Right lobe of liver (tissue), 6 donors: ENCODE measurements at regions not wholly inside any gene's neighbourhood (a gene's known extent, or its start where the extent isn't known, plus 50 kb on each side); places are given as distances from the start of the nearest gene placed in this dataset.

ENCODE experiments used
- ATAC-seq, 4 donors: fragments of 200-7000 bp; cut with Tn5 transposase; one replicate each; pipeline ENCODE4 v1.9.1; 2020; ENCODE audit warnings: mild to moderate bottlenecking in 4 of 4, moderate library complexity in 4 of 4
- DNase-seq, 3 donors: peaks; one replicate each; pipeline ENCODE4 v3.0.0-alpha.2; 2020
- H3K27ac ChIP-seq, 3 donors: fragments of 200-600 bp; one replicate each; pipeline ENCODE4 v1.8.0; 2022
- H3K27me3 ChIP-seq, 2 donors: fragments of 200-600 bp; one replicate each; pipeline ENCODE4 v1.8.0; 2022
- H3K36me3 ChIP-seq, 4 donors: fragments of 200-600 bp; sonication (generic) in 1 of 4; one replicate each; pipeline versions ENCODE4 v1.5.1 to v1.8.0; 2017 to 2022; ENCODE audit warnings: control low read depth in 1 of 4
- H3K4me1 ChIP-seq, 4 donors: fragments of 200-600 bp; sonication (generic) in 1 of 4; one replicate each; pipeline versions ENCODE4 v1.5.1 to v1.8.0; 2017 to 2022; ENCODE audit warnings: control low read depth in 1 of 4
- H3K4me3 ChIP-seq, 3 donors: fragments of 200-600 bp; one replicate each; pipeline ENCODE4 v1.8.0; 2022
- H3K9me3 ChIP-seq, 4 donors: fragments of 200-600 bp; sonication (generic) in 1 of 4; one replicate each; pipeline versions ENCODE4 v1.5.1 to v1.8.0; 2017 to 2022; ENCODE audit warnings: control low read depth in 1 of 4
- CTCF ChIP-seq, 4 donors: fragments of 200-600 bp in 3 of 4; fragments of 450-650 bp in 1 of 4; IDR thresholded peaks; one replicate each; pipeline versions ENCODE4 v1.5.1 to v1.8.0; 2016 to 2022; ENCODE audit warnings: antibody characterized with exemption in 4 of 4, mild to moderate bottlenecking in 2 of 4
- POLR2A ChIP-seq: fragments of 450-650 bp; IDR thresholded peaks from one replicate; pipeline ENCODE4 v1.6.1; 2017; ENCODE audit warnings: antibody characterized with exemption, mild to moderate bottlenecking
- WGBS: methylation state at CpG from one replicate; pipeline ENCODE4 v1.1.6; 2018; ENCODE audit warnings: low coverage, low lambda C conversion rate; ENCODE audit not compliant: insufficient coverage; ENCODE audit errors: missing lambda C conversion rate; 5-methylcytosine and 5-hydroxymethylcytosine counted together
- intact Hi-C, 2 donors: fragments of 100-400 bp; cut with DNase I; formaldehyde crosslinking; loops; one replicate each; pipeline versions ENCODE4 v1.11.2 to v1.14.1; 2022
- donor health status: DM: no; HTN: yes; CAD: no.
- donor health status: DM: no; HTN: no; CAD: no.
- donor health status: DM: no; HTN: no; CAD: no.
- donor health status: DM: no; HTN: yes; CAD: no.
- donor health status: DM: no; HTN: yes; CAD: no.

GRCh38 chr11:28674433-28675103, 566.4 kb downstream of the METTL15 start:
- H3K4me1 ChIP-seq = no peaks in the 10 kb centered on the region
- H3K9me3 ChIP-seq = no peaks in the 10 kb centered on the region
- H3K4me3 ChIP-seq = no peak overlapping the region
- TF ChIP-seq CTCF (IDR thresholded peaks at IDR 0.05) (peak in 2 of 4 donors; percentile 14 to 18), POLR2A (no peak)
- no peak for DNase-seq
- H3K27me3 ChIP-seq = no peaks in the 10 kb centered on the region
- peak in 3 of 4 donors; percentile 29 to 55 (median 34) for ATAC-seq
- 46% methylated on average over 7 of the region's 7 CpGs for WGBS
- intact Hi-C loops = no loop called here
- H3K36me3 ChIP-seq = no peaks in the 10 kb centered on the region
- H3K27ac ChIP-seq = no peak overlapping the region

- Histone ChIP-seq H3K4me3 (no peak overlapping the region), H3K27ac (no peak overlapping the region), H3K27me3 (no peaks in the 10 kb centered on the region), H3K36me3 (no peaks in the 10 kb centered on the region), H3K9me3 (no peaks in the 10 kb centered on the region), H3K4me1 (no peaks in the 10 kb centered on the region)
- 58% methylated on average over 10 of the region's 11 CpGs for WGBS
- intact Hi-C loops = no loop called here
- ATAC-seq = peak in 1 of 4 donors; percentile 10
- DNase-seq = no peak
- no peak for TF ChIP-seq POLR2A
- TF ChIP-seq CTCF (IDR thresholded peaks at IDR 0.05) = no peak
These were observed 565.7 kb downstream of the METTL15 start for GRCh38 chr11:28673691-28674432.

- intact Hi-C loops = no loop called here
- ATAC-seq = no peak
- DNase-seq = no peak
- Histone ChIP-seq H3K27ac (no peak overlapping the region), H3K4me3 (no peak overlapping the region), H3K27me3 (no peaks in the 10 kb centered on the region), H3K36me3 (no peaks in the 10 kb centered on the region), H3K9me3 (no peaks in the 10 kb centered on the region), H3K4me1 (no peaks in the 10 kb centered on the region)
- WGBS = 51% methylated on average over 4 of the region's 4 CpGs
- TF ChIP-seq CTCF (IDR thresholded peaks at IDR 0.05) (no peak), POLR2A (no peak)
These were observed 563.1 kb downstream of the METTL15 start for GRCh38 chr11:28671274-28671673.

GRCh38 chr11:28666632-28667031, 558.4 kb downstream of the METTL15 start:
- 57% methylated on average over 6 of the region's 6 CpGs for WGBS
- Histone ChIP-seq H3K27ac (no peak overlapping the region), H3K27me3 (no peaks in the 10 kb centered on the region), H3K4me1 (no peaks in the 10 kb centered on the region), H3K4me3 (no peak overlapping the region), H3K9me3 (no peaks in the 10 kb centered on the region), H3K36me3 (no peaks in the 10 kb centered on the region)
- intact Hi-C loops = no loop called here
- no peak for DNase-seq
- no peak for ATAC-seq
- TF ChIP-seq CTCF (IDR thresholded peaks at IDR 0.05) (no peak), POLR2A (no peak)
